GM19035 (cell line): ENCODE measurements at regions not wholly inside any gene's neighbourhood (a gene's known extent, or its start where the extent isn't known, plus 50 kb on each side); places are given as distances from the start of the nearest gene placed in this dataset.
A peak's percentile ranks its signal among the peaks of the same experiment; 100 is the strongest.

Experiments
- ATAC-seq: cut with Tn5 transposase; IDR thresholded peaks from one replicate; pipeline ENCODE4 v1.9.1; 2021; ENCODE audit not compliant: unreplicated experiment

DNA sequence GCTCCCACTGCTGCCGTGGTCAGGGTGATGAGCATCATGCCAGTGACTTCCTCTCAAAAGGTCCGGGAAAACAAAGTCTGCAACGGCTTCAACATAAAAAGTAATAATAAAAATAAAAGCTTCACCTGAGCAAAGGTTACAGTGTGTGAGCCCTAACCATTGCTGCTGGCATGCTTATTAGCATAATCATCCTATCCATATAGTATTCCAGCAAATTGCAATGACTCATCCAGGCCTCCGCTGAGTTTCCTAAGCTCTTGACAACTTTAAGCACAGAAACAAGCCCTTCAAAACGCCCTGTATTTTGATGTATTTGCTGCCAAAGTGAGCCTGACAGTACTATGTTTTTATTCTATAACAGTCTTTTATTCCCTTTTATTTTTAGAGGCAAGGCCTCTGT lies 100.5 kb downstream of the AASDH start:
- ATAC-seq: no peak

DNA sequence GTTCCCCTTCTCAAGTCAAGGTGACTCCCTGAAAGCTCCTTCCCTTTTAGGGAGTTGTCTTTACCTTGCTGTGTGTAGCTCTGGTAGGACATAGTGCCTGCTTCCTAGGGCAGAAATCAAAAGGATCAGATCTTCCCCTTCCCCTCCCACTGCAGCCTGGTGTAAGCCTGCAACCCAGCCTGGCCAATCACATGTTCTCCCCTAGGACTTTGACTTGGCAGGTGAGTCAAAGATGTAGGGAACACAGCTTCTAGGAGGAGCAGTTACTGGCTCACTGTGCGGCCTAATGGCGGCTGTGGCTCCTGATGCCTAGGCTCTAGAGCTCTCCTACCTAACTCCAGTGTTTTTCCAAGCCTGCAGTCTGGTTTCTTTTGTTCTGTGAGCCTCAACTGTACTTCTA lies 103.9 kb downstream of the AASDH start:
- ATAC-seq: no peak

DNA sequence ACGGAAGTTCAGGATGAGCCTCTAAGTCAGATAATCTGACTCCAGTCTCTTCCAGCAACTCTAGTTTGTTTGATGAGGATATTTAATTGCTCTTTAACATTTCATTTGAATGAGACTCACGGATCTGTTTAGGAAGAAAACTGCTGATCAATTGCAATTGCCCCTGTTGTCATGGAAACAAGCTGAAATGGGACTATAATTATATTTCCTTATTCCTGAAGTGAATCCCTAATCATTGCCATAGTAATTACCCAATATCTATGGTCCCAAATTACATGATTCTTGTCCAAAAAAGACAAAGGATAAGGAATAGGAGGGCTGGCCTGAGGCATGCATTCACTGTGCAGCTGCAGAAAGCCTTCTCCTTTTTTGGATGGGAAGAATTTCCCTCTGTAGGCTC lies 105.3 kb downstream of the AASDH start:
- no peak for ATAC-seq

DNA sequence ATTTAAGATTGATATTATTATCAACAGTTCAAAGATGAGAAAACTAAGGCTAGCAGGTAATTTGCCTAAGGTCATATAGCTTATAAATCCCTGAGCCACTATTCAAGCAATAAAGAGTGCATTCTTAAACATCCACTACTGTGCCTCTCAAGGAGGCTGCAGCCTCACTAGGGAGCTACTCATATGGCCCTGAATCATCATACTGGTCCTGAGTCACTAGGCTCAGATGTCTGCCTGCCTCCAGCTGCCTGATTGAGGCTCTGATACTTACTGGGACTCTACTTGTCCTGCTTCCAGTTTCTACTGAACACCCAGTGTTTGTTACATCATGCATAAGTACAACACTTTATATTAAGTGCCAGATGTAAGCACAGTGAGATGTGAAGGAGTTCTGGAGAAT lies 110.7 kb downstream of the AASDH start:
- ATAC-seq: no peak

DNA sequence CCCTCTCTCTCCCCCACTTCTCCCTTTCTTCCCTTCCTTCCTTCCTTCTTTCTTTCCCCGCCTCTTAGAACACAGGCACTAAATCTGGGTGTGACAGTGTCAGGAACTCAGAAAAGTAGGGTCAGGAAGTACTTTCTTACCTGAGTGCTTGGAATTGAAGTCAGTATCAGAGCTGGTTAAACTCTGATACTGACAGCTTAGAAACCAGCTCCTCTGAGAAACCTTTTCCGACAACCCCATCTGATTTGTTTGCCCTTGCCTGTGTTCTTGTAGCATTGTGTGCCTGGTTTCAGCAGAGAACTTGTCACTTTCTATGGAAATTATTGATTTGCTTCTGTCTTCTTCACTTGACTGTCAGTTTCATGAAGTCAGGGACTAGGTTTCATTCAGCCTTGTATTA lies 113.9 kb downstream of the AASDH start:
- no peak for ATAC-seq

DNA sequence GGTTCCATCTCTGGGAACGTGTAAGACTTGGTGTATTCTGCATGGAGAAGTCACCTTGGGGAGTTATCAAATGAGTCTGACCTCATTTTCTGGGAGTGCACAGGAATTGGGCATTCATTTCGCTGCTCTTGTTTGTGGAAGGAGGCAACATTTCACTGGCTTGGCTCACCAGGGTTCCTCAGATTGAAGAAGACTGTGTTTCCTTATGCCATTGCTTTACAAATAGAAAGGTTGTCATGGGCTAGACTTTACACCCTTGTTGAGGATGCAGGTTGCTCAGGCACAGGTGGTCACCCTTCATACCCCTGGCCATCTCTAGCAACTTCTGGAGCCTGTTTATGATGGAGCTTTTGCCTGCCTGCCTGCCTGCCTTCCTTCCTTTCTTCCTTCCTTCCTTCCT lies 114.4 kb downstream of the AASDH start:
- no peak for ATAC-seq

DNA sequence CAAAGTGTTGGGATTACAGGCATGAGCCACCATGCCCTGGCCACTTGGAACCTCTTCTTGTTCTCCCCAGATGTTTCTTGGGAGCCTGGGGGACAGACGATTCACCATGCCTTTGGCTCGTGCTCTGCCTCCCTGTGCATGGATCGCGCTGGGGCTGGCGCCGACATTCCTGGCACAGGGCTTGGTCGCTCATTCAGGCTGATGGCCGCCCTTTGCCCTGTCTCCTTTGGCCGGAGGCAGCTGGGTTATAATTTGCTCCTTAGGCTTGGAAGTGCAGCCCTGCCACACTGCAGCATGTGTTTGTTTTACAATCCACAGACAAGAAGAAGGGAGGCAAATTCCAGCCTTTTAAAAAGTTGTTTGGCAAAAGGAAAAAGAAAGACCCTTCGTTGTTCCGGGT lies 115.3 kb downstream of the AASDH start:
- no peak for ATAC-seq

DNA sequence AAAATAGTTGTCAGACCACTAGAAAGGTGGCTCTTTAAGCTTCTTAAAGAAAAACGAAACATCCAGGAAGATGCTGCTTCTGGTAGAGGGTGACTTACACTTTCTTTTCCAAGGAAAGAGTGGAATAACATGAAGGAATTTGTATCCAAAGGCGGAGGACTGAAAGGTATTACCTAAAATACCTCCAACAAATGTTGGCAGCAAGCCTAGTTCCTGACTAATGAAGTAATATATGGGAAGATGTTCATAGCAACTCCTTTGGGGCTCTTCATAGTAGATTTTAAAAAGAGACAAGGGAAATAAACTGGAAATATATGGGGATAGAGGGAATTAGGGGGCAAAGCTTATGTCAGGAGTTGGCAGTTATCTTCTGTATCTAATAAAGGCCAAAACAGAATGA lies 116.2 kb downstream of the AASDH start:
- no peak for ATAC-seq

DNA sequence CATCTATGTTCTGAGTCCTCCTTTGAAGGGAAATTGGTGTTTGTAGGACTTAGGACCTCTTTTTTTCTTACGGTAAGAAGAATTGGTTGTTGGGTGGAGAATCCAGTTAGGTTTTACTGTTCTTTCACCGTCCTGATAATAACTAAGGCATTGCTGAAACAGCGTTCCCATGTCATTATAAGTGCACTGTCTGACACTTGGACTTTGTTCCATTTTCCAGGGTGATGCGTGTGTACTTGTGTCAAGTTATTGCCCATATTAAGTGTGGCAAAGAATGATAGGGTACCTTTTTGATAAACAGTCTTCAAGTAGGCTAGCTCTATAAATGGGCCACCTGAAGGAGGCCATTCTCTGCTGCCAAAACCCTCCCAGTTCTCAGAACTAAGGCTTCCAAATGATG lies 119.7 kb downstream of the AASDH start:
- no peak for ATAC-seq

DNA sequence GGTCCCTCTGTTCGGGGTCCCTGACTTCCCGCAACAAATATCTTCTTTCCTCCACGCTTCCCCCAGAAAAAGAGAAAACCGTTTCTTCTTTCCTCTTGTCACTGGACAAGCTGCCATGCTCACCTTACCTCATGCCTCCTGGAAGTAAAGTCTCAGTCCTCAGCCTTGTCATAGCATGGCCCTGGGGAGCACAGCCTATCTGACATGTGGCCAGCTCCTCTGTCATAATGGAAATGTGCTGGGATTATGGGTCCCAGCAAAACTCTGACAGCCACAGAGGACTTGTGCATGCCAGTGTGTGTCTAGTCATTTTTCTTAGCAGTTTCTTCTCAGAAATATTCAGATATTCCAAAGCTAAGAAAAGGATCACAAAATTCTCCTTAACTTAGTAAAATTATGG lies 122.4 kb downstream of the AASDH start:
- ATAC-seq: no peak

DNA sequence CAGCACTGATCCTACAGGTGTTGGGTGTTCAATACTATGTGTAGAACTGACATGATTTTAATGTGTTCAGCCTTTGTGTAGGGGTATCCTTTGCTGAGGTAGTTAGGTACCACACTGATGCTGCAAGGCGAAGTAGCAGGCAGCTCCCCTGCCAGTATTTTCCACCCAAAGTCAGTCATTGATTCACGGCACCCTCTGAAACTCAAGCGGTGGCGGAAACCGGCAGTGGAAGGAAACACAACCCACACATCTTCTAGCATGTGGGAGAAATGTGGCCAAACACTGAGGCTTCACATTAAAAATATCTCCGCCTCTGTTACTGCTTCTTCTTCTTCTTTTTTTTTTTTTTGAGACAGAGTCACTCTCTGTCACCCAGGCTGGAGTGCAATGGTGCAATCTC lies 126.3 kb downstream of the AASDH start:
- peak; percentile 66 for ATAC-seq

DNA sequence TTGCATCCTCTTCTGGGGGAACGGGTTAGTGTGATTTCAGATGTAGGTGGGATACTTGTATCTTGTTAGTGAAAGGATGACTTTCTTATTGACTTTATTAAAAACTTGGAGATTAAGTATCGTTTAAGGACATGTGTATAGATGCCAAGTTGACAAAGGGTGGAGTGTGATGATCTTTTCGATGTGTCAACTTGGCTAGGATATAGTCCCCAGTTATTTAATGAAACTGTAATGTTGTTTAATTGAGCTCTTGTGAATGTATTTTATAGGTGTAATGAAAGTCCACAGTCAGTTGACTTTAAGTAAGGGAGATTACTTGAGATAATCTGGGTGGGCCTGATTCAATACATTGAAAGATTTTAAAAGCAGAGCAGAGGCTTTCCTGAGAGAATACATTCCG lies 127.0 kb downstream of the AASDH start:
- ATAC-seq: no peak

DNA sequence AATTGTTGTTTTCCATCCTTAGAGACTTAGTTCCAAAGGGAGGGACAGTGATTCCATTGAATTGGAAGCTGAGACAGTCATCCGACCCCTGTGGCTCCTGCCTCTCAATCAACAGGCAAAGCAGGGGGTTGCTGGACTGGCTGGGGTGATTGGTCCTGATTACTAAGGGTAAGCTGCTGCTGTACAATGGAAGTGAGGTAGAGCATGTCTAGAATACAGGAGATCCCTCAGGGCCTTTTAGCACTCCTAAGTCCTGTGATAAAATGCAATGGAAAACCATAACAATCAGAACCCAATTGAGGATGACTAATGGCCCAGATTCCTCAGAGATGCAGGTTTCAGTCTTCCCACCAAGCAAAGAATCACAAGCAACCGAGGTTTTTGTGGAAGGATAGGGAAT lies 127.6 kb downstream of the AASDH start:
- ATAC-seq: no peak

DNA sequence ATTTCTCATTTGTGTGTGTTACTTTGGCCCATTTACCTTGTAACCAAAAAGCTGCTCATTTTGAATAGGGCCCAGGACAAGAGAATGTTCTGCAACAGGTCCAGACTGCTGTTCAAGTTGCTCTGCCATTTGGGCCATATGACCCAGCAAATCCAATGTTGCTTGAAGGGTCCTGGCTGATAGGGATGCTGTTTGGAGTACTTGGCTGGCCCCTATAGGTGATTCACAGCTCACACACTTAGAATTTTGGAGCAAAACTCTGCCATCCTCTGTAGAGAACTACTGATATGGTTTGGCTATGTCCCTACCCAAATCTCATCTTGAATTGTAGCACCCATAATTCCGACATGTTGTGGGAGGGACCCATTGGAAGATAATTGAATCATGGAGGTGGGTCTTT lies 131.5 kb downstream of the AASDH start:
- ATAC-seq: no peak

DNA sequence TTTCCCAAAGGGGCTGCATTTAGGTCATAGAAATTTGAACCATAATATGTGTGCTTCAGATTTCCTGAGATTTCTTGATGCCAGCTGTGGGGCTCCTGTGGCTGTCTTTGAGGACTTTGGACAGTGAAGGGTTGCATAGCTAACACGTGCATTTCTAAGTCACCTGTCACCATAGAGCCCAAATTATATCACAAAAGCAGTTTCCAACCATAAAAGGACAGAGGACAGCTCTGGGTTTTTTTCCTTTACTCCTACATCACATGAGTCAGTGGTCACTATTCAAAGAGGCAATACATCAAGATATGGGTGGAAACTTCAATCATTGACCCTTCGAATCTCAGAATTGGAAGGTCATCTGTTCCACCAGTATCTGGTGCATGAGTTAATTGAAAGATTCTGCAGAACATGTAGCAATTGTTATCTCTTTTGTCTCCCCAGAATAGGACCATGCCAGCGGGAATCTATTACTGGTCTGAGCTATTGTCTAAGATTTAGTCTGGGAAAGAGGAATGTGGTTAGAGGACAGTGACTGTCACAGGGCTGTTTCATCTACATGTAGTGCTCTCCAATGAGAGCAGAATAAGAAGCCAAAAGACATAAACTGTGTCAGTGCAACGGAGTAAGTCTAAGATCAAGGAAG lies 133.5 kb downstream of the AASDH start:
- ATAC-seq: no peak

DNA sequence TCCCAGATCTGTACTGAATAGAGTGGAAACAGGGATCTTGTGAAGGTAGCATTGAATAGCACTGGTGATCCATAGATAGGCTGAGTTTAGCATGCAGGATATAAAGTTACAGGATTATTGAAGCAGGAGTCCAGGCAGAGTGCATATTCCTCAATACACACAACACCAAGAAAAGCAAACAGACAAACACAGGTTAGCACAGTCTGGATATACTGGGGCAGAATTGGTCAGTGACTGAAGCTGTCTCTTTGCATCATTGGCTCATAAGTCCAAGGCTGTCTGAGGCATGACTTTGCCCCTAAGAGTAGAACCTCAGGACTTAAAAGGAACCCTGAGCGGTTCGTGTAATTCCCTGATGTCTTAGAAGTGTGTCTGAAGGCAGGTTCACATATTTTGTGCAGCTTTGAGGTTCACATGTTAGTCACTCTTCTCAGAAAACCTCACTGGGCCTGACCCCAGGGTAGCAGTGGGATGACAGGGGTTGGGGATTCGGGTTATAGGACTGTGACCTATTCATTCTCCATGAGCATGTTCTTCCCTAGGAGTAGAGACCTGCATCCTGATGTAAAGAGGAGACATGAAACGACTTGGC lies 134.6 kb downstream of the AASDH start:
- no peak for ATAC-seq

DNA sequence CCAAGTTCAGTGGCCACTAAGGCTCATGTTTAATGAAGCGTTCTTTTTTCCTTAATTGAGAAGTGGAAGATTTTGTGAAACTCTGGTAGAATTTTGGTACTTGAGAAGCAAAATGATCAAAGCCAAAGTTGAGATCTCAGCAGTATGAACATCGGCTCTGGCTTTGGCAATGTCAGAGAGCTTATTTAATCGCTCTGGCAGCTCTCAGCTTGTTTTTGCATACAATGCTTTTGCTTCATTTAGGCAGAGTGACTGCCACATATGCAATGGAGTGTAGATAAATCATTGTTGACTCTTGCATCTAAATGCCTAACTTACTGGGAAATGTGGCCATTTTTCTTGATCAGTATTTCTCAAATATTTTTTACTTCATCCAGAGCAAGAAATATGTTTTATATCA lies 135.7 kb downstream of the AASDH start:
- ATAC-seq: no peak

DNA sequence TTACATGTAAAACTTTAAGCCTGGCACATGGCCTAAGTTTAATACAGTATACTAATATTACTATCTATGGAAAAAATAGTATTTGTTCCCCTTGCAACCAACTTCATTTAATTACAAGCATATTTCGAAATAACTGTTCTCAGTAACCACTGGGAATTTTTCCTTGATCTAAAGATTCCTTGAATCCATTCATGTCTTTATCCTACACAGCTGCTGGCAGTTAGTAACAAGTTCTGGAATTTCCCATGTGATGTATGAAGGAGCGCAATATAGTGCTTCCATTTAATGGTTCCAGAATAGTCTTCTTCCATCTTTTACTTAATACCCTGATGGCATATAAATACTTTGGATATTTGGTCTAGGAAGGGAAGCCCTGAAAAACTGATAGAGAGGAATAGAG lies 136.5 kb downstream of the AASDH start:
- ATAC-seq: no peak

DNA sequence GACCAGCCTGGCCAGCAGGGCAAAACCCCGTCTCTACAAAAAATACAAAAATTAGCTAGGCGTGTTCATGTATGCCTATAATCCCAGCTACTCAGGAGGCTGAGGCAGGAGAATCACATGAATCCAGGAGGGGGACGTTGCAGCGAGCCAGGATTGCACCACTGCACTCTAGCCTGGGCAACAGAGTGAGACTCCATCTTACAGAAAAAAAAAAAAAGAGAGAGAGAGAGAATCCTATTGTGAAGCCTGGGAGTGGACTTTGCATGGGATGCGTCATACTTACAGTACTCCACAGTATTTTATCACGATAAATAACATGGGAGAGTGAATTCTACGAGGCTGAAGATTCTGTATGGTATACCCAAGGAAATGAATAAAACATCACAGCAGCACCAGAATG lies 139.6 kb downstream of the AASDH start:
- no peak for ATAC-seq

DNA sequence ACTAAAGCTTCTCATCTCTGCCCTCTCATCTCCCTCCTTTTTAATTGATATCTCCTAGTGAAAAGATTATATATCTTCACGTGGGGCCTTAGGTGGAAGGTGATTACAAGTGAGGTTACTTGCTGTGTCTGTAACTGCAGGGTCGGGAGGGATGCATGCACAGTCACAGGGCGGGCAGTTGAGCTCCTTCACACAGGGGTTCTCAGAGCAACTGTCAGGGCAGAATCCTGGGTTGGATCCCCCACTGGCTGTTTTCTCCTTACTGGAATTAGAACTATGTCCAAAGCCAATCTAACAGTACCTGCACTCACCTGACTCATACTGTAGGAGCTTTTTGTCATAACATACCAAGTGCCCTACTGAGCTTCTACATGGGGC lies 141.1 kb downstream of the AASDH start:
- no peak for ATAC-seq

DNA sequence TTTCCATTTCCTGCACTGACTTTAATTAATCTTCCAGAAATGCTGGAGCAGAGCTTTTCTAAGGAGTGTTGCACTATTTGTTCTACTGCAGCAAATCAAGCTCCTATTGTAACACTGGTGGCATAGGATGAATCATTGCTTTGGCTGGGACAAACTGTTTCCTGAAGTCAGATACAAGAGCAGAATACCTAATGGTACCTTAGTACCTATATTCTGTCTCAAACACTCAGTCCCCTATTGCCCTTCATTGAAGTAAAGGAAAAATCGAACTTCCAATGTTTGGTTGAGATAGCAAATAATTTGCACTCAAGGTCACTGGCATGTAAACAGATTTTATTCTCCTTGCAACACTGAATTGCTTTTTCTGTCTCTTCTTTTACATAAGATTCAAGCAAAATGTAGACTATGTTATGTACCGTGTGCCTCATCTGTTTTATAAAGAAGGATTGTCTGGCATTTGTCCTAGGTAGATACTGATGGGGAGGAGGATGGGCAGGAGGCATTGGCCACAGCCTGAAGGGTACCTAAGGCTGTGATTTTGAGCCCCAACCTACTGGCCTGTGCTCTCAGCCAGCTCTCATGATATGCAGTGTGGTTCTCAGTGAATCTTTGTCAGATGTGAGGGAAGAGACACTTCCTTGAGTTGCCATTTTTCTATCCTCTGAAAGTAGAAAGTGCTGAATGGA lies 141.6 kb downstream of the AASDH start:
- no peak for ATAC-seq

DNA sequence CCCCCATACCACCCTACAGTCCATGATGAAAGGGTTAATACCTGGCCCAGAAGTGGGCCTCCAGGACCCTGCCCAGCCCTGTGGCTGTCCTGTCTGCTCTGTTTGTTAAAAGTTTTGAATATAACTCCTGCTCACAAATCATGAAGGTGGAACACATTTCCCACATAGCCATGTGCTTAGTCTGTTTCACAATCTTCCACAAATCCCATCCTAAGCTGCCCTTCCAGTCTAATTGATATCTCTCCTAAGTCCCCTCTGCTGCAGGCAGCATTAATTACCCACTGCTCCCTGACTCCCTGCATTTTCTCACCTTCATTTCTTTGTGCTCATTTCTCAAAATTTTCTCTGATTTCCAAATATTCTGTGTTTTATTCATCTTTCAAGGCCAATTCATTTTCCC lies 142.6 kb downstream of the AASDH start:
- ATAC-seq: no peak

DNA sequence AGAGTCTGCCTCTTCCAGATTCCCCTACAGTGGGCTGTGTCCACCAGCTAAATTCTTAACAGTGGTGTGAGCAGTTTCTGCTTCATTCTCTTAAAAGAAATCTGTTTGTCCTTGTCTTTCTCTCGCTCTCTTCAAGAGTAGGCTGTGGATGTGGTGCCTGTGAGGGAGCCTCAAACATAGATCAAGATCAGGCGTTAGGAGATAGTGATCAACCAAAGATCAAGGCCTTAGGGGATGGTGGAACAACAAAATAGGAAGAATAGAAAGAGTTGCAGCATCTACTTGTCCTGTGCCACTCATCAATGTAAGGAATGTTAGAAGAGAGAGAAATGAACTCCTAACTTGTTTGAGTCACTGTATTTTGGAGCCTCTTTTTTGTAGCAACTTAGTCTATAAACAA lies 144.2 kb downstream of the AASDH start:
- ATAC-seq: no peak
